Loucy (cell line): ENCODE measurements at regions not wholly inside any gene's neighbourhood (a gene's known extent, or its start where the extent isn't known, plus 50 kb on each side); places are given as distances from the start of the nearest gene placed in this dataset.

Experiments used
- CTCF ChIP-seq: fragments of 200-600 bp; sonication (generic); conservative IDR thresholded peaks from 2 replicates; pipeline ENCODE4 v1.5.1; 2014; ENCODE audit warnings: mild to moderate bottlenecking, antibody characterized with exemption, low read length
- EZH2phosphoT487 ChIP-seq: fragments of 200-600 bp; IDR thresholded peaks from 2 replicates; pipeline ENCODE4 v1.6.1; 2018; ENCODE audit warnings: antibody characterized with exemption, mild to moderate bottlenecking, moderate library complexity, borderline replicate concordance

- no peak for TF ChIP-seq EZH2phosphoT487
- no peak for TF ChIP-seq CTCF
Observed at GRCh38 chr14:53341324-53341723, 188.2 kb upstream of the DDHD1 start.
